ENCODE measurements at regions not wholly inside any gene's neighbourhood (a gene's known extent, or its start where the extent isn't known, plus 50 kb on each side); places are given as distances from the start of the nearest gene placed in this dataset.

DNA sequence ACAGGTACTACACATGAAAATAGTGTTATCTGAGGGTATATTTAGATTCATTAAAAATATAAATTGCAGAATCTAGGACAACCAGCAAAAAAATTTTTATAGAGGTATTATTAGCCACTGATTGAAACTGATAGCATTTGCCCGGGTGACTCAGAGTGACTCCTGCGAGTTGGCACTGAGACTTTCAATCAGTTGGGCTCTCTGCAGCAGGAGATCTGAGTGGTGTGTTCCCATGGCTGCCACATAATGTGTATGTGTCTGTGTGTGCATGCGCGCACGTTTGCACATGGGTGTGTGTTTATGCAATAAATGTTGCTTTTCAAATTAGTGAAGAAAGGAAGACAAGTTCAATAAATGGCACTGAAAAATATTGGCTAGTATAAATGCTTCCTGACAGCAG is 100.1 kb upstream of the MRPS30 start:
- H3K27ac ChIP-seq, result no peak overlapping the region
- H3K4me1 ChIP-seq, result no peaks in the 10 kb centered on the region
- 89 to 95% (median 91%) methylated on average over 5 of the region's 5 CpGs for WGBS, 4 donors
- intact Hi-C loops (cut with DNase I), result no loop called here
- ATAC-seq (no peak), DNase-seq (no peak)
- H3K36me3 ChIP-seq, result no peaks in the 10 kb centered on the region
- no peaks in the 10 kb centered on the region for H3K9me3 ChIP-seq
- H3K27me3 ChIP-seq, result no peaks in the 10 kb centered on the region
- no peak overlapping the region for H3K4me3 ChIP-seq
- TF ChIP-seq POLR2A (IDR thresholded peaks at IDR 0.05), result no peak
- TF ChIP-seq, protein P1, sequence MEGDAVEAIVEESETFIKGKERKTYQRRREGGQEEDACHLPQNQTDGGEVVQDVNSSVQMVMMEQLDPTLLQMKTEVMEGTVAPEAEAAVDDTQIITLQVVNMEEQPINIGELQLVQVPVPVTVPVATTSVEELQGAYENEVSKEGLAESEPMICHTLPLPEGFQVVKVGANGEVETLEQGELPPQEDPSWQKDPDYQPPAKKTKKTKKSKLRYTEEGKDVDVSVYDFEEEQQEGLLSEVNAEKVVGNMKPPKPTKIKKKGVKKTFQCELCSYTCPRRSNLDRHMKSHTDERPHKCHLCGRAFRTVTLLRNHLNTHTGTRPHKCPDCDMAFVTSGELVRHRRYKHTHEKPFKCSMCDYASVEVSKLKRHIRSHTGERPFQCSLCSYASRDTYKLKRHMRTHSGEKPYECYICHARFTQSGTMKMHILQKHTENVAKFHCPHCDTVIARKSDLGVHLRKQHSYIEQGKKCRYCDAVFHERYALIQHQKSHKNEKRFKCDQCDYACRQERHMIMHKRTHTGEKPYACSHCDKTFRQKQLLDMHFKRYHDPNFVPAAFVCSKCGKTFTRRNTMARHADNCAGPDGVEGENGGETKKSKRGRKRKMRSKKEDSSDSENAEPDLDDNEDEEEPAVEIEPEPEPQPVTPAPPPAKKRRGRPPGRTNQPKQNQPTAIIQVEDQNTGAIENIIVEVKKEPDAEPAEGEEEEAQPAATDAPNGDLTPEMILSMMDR (IDR thresholded peaks at IDR 0.05), result no peak

GRCh38 chr5:44707721-44708120 is 101.0 kb upstream of the MRPS30 start:
- ATAC-seq (no peak), DNase-seq (no peak)
- WGBS, 4 donors, result 89 to 97% (median 95%) methylated on average over 5 of the region's 5 CpGs
- Histone ChIP-seq H3K9me3 (no peaks in the 10 kb centered on the region), H3K4me3 (no peak overlapping the region), H3K4me1 (no peaks in the 10 kb centered on the region), H3K27ac (no peak overlapping the region), H3K27me3 (no peaks in the 10 kb centered on the region), H3K36me3 (no peaks in the 10 kb centered on the region)
- TF ChIP-seq, protein P1 (IDR thresholded peaks at IDR 0.05), result no peak
- no peak for TF ChIP-seq POLR2A (IDR thresholded peaks at IDR 0.05)
- intact Hi-C loops (cut with DNase I), result no loop called here

DNA sequence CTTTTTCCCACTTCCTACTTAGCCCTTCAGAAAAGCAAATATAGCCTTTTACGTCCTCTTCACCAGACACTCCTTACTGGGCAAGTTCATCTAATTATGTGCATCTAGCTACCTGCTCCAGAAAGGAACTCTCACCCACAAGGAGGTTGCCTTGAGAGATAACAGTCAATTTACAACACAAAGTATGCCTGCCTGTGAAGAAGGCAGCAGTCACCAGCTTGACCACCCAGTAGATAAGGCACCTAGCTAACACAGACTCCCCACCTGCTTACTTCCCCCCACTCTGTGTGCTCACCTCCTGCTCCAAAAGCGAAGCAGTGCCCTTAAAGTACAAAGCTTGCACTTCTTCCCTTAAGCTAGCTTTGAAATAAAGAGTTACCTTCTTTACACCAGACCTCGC is 111.7 kb upstream of the MRPS30 start:
- H3K27ac ChIP-seq, result no peak overlapping the region
- no peaks in the 10 kb centered on the region for H3K27me3 ChIP-seq
- TF ChIP-seq, protein P1 (IDR thresholded peaks at IDR 0.05), result no peak
- no peak for TF ChIP-seq POLR2A (IDR thresholded peaks at IDR 0.05)
- ATAC-seq, result no peak
- H3K9me3 ChIP-seq, result peaks cover 0 to 7% (median 0%) of the 10 kb centered on the region in 12 donors
- no peaks in the 10 kb centered on the region for H3K36me3 ChIP-seq
- intact Hi-C loops (cut with DNase I), result no loop called here
- H3K4me1 ChIP-seq, result no peaks in the 10 kb centered on the region
- no peak for DNase-seq
- no peak overlapping the region for H3K4me3 ChIP-seq
- WGBS, 4 donors, result 56 to 66% (median 64%) methylated on average over 3 of the region's 3 CpGs

DNA sequence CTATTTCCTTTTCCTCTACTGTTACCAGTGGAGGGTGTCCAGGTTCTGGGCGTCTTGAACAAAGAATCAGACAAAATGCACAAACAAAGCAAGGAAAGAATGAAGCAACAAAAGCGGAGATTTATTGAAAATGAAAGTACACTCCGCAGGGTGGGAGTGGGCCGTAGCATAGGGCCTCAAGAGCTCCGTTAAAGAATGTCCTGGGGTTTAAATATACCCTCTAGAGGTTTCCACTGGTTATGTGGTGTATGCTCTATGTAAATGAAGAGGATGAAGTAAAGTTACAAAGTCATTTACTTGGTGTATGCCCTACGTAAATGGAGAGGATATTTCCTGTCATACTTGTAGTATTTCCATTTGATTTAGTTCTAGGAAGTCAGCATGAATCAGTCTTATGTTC is 113.5 kb upstream of the MRPS30 start:
- Histone ChIP-seq H3K4me3 (no peak overlapping the region), H3K27ac (no peak overlapping the region), H3K4me1 (no peaks in the 10 kb centered on the region), H3K9me3 (peaks cover 0 to 7% (median 0%) of the 10 kb centered on the region in 12 donors), H3K36me3 (no peaks in the 10 kb centered on the region), H3K27me3 (no peaks in the 10 kb centered on the region)
- intact Hi-C loops (cut with DNase I), result no loop called here
- ATAC-seq (no peak), DNase-seq (no peak)
- TF ChIP-seq, protein P1 (IDR thresholded peaks at IDR 0.05), result no peak
- TF ChIP-seq POLR2A (IDR thresholded peaks at IDR 0.05), result no peak
- 77 to 85% (median 78%) methylated on average over 6 of the region's 6 CpGs for WGBS, 4 donors
